ENCODE measurements at regions not wholly inside any gene's neighbourhood (a gene's known extent, or its start where the extent isn't known, plus 50 kb on each side); places are given as distances from the start of the nearest gene placed in this dataset.

DNA sequence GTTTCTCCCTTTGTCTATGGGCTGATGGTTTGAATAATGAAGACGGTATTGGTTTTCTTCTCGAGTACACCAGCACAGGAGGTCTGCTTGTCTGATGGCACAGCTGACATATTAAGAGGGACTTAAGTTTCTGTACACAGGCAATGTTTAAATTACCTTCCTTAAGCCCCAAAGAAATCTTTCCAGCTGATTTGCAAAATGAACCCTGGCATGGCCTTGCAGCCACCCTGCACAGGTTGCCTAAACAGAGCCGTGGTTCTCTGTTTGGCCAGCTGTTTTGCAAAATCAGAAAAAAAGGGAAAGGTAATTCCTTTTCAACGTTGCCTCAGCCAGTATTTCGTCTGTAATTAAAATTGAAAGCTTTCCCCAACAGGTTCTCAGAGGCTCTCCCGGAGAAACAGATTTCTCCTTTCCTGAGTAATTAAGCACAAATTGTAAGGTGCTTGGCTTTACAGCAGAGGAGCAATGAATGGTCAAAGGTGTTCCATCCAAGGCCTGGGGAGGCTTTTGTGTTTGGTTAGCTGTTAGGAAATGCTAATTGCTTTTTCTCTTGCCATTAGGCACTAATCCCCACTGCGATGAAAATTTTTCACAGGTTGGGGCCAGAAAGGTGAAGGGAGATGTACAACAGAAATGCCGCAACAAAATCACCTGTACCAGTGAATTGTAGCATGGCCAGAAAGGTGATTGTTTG lies 138.9 kb downstream of the RASEF start:
- Histone ChIP-seq H3K4me2 (ENCODE audit: low read length) (no peak overlapping the region), H3K9me3 (ENCODE audit: control insufficient read depth in 1 of 2, insufficient read depth in 1 of 2, low read depth in 1 of 2, low read length in 2 of 2) (no peaks in the 10 kb centered on the region), H3K27me3 (ENCODE audit: insufficient read depth, low read length) (no peaks in the 10 kb centered on the region), H2AFZ (ENCODE audit: low read depth, low read length, poor library complexity, severe bottlenecking) (no peak overlapping the region), H3K4me3 (replicated peaks in 1 of 2; ENCODE audit: low read depth in 1 of 2, low read length in 2 of 2) (no peak overlapping the region), H3K36me3 (ENCODE audit: control insufficient read depth in 1 of 2, insufficient read depth in 2 of 2, low read length in 2 of 2) (no peaks in the 10 kb centered on the region), H4K20me1 (ENCODE audit: insufficient read depth) (no peaks in the 10 kb centered on the region), H3K9ac (ENCODE audit: low read length) (no peak overlapping the region), H3K27ac (ENCODE audit: low read depth, low read length) (no peak overlapping the region), H3K4me1 (ENCODE audit: control insufficient read depth in 1 of 2, insufficient read depth in 2 of 2, low read length in 2 of 2) (no peaks in the 10 kb centered on the region), H3K79me2 (ENCODE audit: insufficient read depth, low read length) (no peaks in the 10 kb centered on the region), H3K9me2 (ENCODE audit: insufficient read depth) (no peaks in the 10 kb centered on the region)
- RAD21 ChIA-PET (ENCODE audit: low non-redundant PET in 1 of 2, low total read pairs in 2 of 2, uncharacterized antibody in 2 of 2, unreplicated experiment in 2 of 2): no interaction called here
- CTCF ChIA-PET: no interaction called here
- TF ChIP-seq, protein P1, sequence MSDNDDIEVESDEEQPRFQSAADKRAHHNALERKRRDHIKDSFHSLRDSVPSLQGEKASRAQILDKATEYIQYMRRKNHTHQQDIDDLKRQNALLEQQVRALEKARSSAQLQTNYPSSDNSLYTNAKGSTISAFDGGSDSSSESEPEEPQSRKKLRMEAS (IDR thresholded peaks at IDR 0.05): no peak
- no TSS peak for BruUV-seq (replicated peaks)
- DNase-seq (ENCODE audit: low read depth, low spot score) (no peak), ATAC-seq (no peak)
- intact Hi-C loops (cut with micrococcal nuclease): no loop called here
- POLR2A ChIA-PET: no interaction called here
